LNCaP clone FGC (cell line): ENCODE measurements at regions not wholly inside any gene's neighbourhood (a gene's known extent, or its start where the extent isn't known, plus 50 kb on each side); places are given as distances from the start of the nearest gene placed in this dataset.

Experiments used
- DNase-seq: peaks from one replicate; pipeline ENCODE4 v3.0.0-alpha.2; 2011; ENCODE audit warnings: low read depth
- H3K4me3 ChIP-seq: 2 replicates; pipeline ENCODE4 v1.5.1; 2011; ENCODE audit warnings: mild to moderate bottlenecking, low read depth, low read length, control low read depth
- CTCF ChIP-seq: IDR thresholded peaks from 2 replicates; pipeline ENCODE4 v1.5.1; 2012; ENCODE audit warnings: mild to moderate bottlenecking; ENCODE audit not compliant: control insufficient read depth, insufficient read depth; ENCODE audit errors: extremely low read depth

DNA sequence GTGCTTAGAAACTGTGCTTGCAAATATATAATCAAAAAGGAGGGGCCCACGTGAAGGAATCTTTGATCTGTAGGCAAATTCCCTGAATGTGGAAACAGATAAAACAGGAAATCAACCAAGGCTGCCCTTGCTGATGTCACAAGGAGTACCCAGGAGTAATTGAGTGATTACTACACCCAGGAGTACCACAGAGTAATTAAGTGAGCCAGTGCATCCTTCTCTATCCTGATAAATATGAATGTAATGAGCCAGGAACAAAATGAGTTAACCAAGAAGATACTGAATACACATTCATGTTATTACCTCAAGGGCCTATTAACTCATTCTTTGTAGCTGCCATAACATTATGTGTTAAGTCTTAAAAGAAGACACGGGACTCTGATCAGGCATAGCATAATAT is 87.3 kb upstream of the POU1F1 start:
- DNase-seq = no peak
- H3K4me3 ChIP-seq = no peak overlapping the region
- TF ChIP-seq CTCF = no peak

DNA sequence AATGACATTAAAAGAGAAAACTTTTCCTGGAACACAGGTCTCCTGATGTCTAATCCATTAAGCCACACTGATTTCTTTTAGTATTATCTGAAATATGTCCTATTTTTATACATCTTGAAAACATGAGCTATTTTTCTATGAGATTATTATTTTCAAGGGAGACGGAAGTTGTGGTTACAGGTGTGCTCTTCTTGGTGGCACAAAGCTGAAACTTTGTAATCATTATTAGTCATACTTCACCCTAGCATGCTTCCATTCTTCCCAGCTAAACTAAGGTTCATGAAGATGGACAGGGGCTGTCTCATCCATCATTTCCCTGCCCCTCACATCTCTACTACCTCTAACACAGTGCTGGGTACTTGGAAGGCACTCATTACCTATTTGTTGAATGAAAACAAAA is 85.6 kb upstream of the POU1F1 start:
- no peak overlapping the region for H3K4me3 ChIP-seq
- no peak for TF ChIP-seq CTCF
- no peak for DNase-seq

DNA sequence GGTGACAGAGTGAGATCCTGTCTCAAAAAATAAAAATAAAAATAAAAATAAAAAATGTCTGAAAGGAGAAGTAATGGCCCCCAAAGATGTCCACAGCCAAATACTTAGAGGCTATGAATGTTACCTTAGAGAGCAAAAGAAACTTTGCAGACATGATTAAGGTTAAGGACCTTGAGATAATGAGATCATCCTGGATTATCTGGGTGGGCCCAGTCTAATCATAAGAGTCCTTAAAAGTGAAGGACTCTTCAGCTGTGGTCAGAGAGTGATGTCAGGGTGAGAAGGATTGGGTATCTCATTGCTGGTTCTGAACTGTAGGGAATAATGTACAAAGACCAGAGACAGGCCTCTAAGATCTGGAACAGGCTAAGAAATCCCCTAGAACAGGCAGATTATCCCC is 84.9 kb upstream of the POU1F1 start:
- H3K4me3 ChIP-seq = no peak overlapping the region
- no peak for TF ChIP-seq CTCF
- no peak for DNase-seq

DNA sequence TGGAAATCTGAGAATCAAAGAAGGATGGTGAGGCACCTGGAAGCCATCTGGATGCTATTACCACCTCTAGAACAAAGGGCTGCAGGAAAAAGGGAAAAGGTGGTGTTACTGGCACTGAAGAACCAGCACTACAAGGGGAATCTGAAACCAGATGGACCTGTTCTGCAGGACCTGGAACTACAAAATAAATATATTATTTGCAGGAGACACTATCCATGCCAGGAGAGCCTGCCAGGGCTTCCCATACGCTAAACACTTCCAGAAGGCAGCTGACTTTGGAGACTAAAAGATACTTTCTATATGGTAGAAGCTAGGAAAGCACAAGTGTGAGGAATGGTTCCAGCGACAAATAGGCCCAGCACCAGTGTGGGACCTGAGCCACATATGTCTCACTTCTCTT is 83.4 kb upstream of the POU1F1 start:
- DNase-seq = peak; percentile 95
- H3K4me3 ChIP-seq = peak overlapping the region; percentile 29; the same call in 1 of the 2 replicates
- no peak for TF ChIP-seq CTCF

GRCh38 chr3:87359025-87359424 is 82.6 kb upstream of the POU1F1 start:
- no peak for TF ChIP-seq CTCF
- no peak for DNase-seq
- H3K4me3 ChIP-seq = no peak overlapping the region

- DNase-seq = no peak
- TF ChIP-seq CTCF = no peak
- H3K4me3 ChIP-seq = no peak overlapping the region
Observed at GRCh38 chr3:87358066-87358465, 81.7 kb upstream of the POU1F1 start.

DNA sequence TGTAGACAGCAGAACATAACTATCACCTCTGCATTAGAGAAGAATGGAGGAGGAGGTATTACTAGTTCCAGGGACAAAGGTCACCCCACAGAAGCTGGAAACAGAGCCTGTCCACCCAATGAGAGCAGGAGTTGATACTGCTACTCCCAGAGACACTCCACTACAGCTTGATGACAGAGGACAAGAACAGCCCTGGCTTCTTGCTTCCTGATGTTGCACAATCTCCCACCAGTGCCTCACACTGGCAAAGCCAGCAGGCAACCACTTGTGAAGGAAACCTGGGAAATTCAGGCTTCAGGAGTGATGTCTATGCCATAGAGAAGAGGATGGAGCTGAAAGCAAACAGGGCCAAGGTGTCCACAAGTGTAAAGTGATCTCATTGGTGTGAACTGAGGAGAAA is 78.0 kb upstream of the POU1F1 start:
- no peak overlapping the region for H3K4me3 ChIP-seq
- DNase-seq = no peak
- TF ChIP-seq CTCF = no peak
